Raji (cell line): ENCODE measurements at regions not wholly inside any gene's neighbourhood (a gene's known extent, or its start where the extent isn't known, plus 50 kb on each side); places are given as distances from the start of the nearest gene placed in this dataset.

Experiments
- POLR2A ChIP-seq: IDR thresholded peaks from 2 replicates; pipeline ENCODE4 v1.6.1; 2011; ENCODE audit warnings: low read depth, low read length, control low read depth; ENCODE audit not compliant: insufficient read depth

DNA sequence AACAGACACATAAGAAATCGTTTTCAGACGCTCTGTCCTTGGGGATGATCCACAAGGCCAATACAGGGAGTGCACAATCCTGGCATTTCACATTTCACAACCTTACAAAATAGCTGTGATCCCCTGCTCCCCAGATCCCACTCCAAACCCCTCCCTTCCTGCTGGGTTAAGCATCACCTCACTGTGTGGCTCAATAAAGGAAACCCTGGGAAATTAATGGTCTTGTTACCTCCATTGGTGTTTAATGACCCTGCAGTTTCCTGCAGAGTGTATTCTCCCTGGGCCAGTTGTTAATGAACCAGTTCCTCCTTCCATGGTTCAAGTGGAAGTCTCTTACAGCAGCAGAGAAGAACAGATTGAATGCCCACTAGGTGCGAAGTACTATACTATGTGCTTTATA lies 334.7 kb downstream of the OMA1 start:
- TF ChIP-seq POLR2A: no peak

DNA sequence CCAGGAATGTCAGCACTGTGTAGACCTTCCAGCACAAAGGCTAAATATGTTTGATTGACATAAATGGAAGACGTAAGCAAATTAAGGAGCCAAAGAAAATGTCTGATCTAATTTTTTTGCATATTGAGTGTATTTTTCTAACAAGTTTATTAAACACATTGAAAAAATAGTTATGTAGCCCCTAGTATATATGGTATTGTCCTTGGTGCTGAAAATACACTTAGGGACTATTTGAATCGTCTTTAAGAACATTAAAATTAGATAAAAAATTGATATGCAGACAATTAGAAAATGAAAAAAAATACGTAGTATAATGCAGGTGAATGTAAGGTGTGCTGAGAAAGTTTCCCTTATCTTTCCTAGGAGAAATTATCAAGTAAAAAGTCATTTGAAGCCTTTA lies 337.0 kb downstream of the OMA1 start:
- no peak for TF ChIP-seq POLR2A

DNA sequence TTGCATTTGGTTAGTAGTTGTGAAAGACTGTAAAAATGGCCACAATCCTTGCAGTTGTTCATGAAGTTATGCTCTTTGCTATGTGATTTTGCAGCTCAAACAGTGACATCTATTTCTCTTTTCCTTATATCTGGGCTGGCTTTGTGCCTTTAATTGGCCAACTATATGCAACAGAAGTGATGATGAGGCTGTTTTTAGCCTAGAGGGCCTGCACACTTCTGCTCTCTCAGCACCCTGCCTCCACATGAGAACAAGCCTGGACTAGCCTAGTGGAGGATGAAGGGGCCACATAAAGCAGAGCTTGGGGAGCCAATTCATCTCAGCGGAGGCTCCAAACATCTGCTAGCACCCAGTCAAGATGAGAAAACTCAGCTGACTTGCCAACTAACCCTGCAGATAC lies 339.8 kb downstream of the OMA1 start:
- TF ChIP-seq POLR2A: no peak

DNA sequence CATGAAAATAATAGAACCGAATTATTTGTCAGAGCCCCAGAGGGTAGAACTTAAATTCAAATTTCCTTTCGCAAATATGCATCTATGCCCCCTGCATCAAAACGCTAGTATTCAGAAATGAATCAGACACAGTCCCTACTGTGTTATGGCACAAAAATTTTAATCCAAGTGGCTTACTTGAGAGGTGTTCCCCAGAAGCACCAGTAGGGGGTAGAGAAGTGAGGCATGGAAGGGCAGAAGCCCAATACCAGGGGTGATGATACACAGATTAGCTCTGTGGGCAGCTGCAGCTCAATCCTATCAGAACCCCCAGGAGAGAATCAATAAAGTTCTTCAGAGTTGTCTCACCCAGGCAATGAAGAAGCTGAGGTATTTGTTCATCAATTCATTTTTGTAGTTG lies 342.2 kb downstream of the OMA1 start:
- TF ChIP-seq POLR2A: no peak

DNA sequence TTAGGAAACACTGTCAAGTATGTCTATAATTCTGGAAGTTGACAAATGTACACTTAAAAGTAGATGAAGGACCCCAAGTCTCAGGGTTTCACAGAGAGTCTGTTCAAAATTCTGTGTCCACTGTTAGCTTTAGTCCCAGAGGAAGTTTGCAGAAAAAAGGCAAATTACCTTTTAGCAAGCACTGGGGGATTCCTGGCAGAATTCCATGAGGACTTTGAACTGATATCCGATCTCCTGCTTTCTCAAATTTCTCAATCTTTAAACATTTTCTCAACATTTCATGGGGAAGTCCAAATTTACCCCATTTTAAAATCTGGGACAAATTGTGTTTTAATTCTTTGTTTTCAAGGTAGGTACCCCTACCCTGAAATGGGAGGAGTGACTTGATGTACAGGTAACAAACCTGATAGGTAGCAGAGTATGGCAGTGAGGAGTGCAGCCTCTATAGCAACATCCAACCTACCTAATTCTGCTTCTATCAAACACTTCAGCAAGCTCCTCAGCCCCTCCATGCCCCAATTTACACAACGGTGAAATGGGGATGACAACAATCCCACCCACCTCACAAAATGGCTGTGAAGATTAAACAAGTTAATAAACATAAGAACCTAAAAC lies 344.9 kb downstream of the OMA1 start:
- no peak for TF ChIP-seq POLR2A

DNA sequence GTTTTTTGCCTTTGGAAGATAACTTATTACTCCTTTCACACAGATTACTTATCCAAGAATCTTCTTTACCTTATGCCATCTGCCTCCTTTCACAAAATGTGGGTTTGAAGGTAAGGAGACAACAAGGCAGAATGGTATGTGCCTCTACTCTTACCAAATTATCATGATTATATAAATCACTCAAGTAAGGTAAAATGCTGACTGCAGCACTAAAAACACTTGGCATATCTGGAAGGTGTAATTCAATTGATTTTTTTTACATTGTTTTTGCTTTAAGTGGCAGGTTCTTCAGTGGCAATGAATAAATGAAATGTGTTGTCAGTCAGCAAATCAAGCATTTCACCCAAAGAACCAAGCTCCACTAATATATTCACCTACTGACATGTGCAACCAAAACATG lies 346.1 kb downstream of the OMA1 start:
- no peak for TF ChIP-seq POLR2A

DNA sequence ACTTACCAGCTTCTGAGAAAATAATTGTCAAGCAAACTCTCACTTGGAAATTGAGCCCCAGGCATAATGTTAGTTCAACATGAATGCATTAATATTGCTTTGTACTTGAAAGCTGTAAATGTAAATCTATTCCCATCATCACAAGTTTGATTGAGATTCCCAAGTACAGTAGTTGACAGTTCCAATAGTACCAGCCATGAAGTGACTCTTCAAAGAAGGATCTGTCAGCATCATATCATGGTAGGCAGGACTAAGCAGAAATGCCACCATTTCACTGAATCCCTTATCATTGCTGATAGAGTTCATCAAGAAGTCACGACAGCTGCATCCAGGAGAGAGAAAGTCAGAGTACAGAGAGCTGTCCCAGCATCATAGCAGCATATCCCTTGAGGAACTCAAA lies 348.7 kb downstream of the OMA1 start:
- TF ChIP-seq POLR2A: no peak

DNA sequence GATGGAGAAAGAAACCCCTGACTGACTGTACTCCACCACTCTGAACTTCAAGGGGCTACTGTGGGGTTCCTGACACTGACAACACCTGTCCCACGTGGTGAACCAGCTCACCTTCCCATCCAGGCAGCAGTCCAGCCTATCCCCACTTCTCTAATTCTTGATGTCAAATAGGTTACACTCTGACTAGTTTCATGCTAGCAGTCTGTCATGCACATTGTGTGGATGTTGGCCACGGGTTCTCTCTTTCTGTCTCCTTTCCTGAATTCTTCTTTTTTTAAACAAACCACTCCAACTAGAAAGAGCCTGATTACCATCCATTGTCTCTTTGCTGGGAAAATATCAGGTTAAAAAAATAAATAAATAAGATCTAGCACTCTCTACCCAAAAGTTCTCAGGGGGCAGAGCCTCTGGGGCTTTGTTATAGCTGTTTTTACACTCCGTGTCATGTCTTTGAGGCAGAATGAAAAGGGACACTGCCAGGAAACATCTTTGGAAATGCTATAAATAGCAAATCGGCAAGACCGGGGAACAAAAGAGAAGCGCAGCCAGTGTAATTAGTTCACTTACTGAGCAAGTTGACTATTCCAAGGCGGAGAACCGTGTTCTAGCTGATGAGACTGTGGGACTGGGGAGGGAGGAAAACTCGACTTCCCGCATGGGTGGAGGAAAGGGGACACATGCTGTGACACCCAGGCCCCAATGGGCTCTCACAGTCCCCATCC lies 356.1 kb downstream of the OMA1 start:
- TF ChIP-seq POLR2A: no peak

DNA sequence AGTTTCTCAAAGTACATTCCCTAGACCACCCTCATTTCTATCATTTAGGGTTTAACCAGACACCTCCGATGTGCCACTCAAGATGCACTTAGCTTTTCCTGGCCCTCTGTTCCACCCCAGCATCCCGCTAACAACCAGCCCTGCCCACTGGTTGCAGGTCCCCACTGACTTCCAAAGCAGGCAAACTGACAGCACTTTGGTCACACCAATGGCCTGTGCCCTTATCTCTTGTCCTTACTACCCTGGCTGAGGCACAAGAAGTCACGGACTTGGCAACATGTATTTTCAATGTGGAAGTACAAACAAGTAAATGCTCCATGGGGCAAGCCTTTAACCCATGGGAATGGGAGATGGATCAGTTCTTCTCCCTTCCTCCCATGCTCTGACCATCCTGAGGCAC lies 357.1 kb downstream of the OMA1 start:
- TF ChIP-seq POLR2A: no peak

DNA sequence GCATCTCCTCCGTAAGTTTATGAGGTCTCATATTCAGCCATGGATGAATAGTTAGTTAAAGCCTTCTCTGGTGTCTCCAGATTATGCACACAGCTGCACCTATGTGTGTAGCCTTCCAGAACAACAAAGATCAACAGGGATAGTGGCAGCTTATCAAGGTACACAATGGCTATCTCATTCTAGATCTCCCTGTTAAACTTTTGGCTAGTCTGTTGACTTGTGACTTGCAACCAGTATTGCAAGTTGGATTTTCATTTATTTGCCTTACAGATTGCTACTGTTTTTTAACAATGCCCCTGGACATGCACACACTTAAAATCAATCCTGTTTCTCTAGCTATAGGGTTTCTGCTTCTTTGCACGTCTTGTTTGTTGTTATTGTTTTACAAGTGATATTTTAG lies 363.2 kb downstream of the OMA1 start:
- no peak for TF ChIP-seq POLR2A

DNA sequence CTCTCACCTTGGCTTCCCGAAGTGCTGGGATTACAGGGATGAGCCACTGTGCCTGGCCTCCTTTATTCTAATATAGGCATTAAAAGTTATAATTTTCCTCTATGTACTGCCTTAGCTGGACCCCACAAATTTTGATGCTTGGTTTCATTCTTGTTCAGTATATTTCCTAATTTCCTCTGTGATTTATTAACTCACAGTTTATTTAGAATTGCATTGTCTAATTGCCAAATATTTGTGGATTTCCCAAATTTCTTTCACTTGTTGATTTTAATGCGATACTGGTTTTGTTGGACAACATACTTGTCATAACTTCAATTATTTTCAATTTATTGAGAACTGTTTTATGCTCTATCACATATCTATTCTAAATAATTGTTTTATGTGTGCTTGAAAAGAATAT lies 366.0 kb downstream of the OMA1 start:
- no peak for TF ChIP-seq POLR2A

DNA sequence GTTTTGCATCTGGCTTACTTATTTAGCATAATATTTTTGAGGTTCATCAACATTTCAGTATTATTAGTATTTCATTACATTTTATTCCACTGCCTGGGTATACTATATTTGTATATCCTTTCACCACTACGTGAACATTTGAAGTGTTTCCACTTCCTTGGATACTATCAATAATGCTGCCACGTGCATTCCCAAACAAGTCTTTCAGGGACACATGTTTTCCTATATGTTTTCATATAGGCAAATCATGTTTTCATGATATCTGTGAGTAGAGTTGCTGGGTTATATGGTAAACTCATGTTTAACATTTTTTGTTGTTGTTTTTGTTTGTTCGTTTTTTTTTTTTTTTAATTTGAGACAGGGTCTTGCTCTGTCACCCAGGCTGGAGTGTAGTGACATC lies 380.1 kb downstream of the OMA1 start:
- TF ChIP-seq POLR2A: no peak

DNA sequence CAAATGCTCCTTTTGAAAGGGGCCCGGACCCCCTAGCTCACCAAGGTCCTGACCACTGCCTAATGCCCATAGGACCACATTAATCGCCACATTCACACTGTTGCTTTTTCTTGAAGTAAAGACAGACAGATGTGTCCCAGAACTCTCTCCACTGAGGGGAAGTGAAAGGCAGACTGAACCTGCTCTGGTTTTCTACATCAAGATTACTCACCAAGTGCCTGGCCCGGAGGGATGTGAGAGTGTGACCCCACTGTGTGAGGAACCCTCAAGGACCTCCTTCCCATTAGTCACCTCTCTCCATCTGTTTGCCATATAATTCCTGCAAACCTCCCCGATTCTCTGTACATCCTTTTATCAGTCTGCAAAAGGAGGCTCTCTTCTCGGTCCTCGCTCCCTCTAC lies 381.5 kb downstream of the OMA1 start:
- no peak for TF ChIP-seq POLR2A

DNA sequence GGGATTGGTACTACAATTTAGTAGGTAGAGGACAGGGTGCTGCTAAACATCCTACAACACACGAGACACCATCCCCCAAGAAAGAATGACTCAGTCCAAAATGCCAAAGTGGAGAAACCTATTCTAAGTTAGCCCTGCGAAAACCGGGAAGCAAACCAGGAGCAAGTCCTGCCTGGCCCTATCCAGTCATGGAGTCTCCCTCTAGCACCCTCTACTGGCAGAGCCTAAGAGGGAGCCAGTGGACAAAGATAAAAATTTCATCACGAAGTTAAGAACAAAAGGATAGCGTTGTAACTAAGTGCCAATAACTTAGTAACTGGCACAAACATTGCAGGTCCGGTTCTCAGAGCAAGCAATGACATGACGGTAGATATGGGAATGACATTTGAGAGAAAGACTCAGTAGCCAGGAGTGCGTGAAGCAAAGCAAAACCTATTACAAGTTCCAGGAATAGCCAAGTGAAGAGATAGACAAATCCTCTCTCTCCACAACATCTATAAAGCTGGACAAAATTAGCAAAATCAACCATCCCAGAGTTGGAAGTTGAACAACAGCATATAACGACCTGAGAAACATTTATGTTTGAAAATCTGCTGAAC lies 383.5 kb downstream of the OMA1 start:
- TF ChIP-seq POLR2A: no peak

DNA sequence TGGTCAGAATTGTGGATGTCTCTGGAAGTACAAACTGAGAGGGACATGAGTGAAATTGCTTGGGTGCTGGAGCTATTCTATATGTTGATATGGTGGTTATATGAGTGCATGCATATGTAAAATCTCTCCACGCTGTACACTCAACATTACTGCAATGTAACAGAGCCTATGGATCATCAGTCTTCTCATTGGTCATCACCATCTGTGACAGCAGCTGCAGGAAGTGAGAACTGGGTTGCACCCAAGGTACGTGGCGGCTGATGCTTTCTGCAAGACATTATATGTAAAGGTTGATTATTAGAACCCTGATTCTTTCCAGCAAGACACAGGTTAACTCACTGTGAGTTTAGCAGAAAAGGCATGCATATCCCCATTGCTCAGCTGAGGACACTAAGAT lies 387.1 kb downstream of the OMA1 start:
- no peak for TF ChIP-seq POLR2A
